ENCODE measurements at regions not wholly inside any gene's neighbourhood (a gene's known extent, or its start where the extent isn't known, plus 50 kb on each side); places are given as distances from the start of the nearest gene placed in this dataset.

DNA sequence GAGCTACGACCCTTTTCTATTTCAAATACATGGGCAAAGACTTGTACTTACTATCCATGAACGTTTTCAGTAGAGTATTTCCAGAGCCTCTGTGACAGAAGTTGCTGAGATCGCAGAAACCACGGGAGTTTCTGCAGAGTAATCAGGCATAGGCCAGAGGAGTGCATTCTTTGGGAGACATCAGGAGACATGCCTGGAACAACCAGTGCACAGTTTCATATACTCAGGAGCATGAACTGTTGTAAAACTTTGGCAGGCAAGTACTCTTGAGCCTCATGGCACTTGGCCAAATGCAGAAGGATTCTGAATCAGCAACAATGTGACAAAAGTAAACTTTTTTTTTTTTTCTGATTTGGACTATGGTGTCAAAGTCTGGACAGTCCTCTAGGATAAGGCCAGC lies 307.1 kb downstream of the GRB14 start:
- Histone ChIP-seq H3K27ac (no peak overlapping the region), H3K4me3 (no peak overlapping the region)

DNA sequence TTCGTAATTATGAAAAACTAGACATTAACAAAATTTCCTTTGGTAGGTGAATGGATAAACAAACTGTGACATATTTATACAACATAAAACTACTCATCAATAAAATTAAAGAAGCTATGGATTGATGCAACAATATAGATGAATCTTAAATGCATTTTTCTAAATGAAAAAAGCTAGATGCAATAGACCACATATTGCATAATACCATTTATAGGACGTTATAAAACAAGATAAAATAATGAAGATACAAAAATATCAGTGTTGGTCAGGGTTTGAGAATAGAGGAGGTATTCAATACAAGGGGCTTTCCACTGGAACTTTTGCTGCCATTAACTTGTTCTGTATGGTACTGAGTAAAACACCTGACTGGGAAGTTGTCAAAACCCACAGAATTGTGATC lies 314.4 kb downstream of the GRB14 start:
- Histone ChIP-seq H3K4me3 (no peak overlapping the region), H3K27ac (no peak overlapping the region)

DNA sequence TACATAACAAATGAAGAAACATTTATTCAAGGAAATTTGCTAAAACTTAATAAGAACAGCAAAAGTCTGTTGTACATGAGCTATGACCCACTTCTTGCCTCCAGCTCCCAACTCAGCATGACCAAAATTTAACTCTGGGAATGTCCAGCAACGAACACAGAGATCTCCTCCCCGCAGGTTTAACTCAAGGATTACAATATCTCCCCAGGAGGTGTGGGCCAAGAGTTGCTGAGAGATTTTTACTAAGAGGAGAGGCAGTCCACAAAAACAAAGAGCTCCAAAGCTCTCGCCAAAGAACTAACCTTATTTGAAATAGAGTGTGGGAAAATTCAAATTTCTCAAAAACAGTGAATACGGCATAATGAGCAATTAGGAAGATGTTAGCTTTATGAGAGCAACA lies 318.5 kb downstream of the GRB14 start:
- Histone ChIP-seq H3K27ac (no peak overlapping the region), H3K4me3 (no peak overlapping the region)

DNA sequence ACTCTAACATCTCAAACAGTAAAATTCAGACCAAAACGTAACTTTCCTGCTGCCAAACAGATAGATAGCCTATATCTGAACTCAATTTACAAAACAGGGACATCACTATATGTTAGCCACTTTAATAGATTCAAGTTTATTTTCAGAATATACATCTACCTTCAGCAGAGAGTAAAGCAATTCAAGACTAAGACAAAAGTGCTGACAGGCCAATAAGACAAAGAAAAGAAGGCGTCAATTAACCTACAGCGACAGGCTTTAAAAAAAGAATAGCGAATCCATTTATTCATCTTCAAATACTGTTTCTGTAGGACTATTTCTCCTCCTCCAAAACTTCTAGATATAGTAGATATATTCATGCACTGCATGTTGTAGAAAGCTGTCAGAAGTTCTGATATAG lies 333.0 kb downstream of the GRB14 start:
- H3K27ac ChIP-seq, result no peak overlapping the region
- H3K4me3 ChIP-seq, result no peak overlapping the region

DNA sequence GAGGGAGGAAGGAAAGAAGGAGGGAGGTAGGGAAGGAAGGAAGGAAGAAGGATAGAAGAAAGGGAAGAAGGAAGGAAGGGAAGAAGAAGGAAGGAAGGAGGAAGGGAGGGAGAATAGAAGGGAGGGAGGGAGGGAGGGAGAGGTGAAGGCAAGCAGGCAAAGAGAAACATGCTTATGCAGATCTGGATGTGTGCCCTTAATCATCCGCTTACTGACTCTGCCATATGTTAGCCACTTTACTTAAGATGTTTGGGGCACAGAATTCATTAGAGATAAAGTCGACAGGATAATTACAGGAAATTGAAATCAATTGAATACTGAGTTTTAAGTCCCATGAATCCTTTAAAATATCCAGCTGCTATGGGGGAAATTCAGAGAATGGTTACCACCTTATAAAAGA lies 334.2 kb downstream of the GRB14 start:
- Histone ChIP-seq H3K27ac (no peak overlapping the region), H3K4me3 (no peak overlapping the region)

DNA sequence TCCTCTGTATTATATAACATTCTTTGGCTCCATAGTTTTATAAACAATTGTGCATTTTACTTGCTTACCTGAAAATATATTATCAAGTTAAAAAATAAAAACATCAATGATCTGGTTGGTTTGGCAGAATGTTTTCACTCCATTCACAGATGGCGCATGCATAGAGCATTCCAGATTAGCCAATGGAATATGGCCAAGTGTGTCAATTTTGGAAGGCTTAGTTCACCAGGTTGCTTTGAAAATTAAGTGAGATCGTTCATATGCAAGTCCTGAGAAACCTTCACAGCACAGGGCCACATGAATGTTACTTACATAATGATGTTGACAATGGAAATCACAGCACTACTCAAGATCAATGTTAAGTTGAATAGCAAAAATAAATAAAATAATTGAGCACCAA lies 335.7 kb downstream of the GRB14 start:
- Histone ChIP-seq H3K4me3 (no peak overlapping the region), H3K27ac (no peak overlapping the region)

DNA sequence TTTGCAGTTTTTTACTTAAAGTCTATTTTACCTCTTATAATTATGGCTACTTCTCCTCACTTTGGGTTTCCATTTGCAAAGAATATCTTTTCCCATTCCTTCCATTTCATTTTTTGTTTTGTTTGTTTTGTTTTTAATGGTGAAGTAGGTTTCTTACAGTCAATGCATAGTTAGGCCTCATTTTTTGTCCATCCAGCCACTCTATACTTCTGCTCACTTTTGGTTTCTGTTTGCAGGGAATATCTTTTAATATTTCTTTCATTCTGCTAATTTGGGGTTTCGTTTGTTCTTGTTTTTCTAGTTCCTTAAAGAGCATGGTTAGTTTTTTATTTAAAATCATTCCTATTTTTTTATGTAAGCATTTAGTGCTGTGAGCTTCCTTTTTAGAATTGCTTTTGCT lies 339.4 kb downstream of the GRB14 start:
- H3K27ac ChIP-seq, result no peak overlapping the region
- H3K4me3 ChIP-seq, result no peak overlapping the region

DNA sequence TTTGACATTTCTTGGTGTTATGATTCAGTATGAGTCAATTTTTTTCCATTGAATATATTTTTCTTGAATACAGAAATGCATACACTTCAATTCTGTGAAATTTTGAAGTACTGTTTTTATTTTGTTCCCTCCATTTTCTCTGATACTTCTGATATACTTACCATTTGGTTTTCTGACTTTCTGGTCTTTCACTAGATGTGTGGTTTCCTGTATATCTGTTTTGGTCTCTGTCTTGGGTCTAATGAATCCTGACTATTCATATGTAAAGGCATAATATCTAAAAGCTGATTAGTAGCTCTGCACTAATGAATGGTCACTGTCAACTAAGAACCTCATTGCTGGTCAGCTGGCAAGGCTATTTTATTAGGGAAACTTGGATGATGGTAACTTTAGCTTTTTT lies 345.6 kb downstream of the GRB14 start:
- Histone ChIP-seq H3K4me3 (no peak overlapping the region), H3K27ac (no peak overlapping the region)

DNA sequence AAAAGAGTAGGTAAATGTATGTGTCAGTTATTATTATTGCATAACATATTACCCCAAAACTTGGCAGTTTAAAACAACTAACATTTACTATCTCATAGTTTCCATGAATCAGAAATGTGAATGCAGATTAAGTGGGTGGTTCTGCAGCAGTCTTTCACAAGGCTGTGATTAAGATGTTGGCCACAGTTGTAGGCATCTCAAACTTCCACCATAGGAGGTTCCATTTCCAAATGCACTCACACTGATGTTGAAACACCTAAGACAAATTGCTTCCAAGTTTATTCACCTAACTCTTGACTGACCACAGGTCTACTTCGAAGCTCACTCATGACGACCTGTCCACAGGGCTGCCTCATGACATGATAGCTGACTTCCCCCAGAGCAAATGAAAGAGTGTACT lies 360.8 kb downstream of the GRB14 start:
- H3K4me3 ChIP-seq, result no peak overlapping the region
- no peak overlapping the region for H3K27ac ChIP-seq

DNA sequence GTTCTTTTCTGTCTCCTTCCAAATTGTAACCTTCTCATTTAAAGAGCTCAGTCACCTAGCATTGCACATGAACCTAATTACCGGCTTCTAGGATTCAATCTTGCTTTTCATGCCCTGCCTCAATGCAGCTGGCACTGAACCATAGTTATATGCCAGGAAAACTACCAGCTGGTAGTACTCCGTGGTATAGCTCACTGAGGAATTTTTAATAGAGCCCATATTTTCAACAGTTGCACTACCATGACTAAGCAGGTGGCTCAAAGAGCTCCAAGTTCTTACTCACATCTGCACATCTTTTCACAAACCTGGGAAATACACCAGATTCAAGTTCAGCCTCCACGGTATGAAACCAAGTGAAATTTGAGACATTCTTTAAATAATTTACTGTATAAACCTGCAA lies 363.5 kb downstream of the GRB14 start:
- Histone ChIP-seq H3K27ac (no peak overlapping the region), H3K4me3 (no peak overlapping the region)

DNA sequence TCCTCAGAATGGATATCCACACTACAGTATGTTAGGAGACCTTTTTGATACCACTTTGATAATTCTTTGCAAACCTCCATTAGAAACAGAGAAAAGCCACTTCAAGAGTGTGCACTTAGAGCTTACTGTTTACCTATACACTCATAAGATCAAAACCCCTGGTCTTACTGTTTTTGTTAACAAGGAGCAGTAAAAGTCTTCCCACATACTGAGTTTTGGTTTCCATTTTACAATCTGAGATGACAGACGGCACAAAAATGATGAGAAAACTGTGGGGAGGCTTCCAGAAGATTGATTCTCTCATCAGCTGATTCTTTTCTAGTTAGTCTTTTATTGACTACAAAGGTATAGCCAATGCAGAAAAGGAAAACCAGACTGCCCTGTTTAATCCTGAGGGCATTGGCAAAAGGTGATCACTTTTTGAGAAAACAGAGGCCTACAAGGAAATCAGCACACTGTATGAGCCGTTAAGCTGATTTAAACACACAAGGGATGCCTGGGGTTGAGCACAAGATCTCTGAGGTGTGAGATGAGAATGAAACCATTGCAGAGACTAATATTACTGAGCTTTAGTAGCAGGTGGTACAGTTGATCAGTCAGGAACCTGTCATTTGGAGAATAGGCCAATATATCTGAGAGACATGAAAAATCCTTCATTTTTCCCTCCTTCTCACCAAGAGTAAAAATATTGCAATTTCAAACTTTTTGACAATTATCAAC lies 368.6 kb downstream of the GRB14 start:
- H3K27ac ChIP-seq, result no peak overlapping the region
- no peak overlapping the region for H3K4me3 ChIP-seq

DNA sequence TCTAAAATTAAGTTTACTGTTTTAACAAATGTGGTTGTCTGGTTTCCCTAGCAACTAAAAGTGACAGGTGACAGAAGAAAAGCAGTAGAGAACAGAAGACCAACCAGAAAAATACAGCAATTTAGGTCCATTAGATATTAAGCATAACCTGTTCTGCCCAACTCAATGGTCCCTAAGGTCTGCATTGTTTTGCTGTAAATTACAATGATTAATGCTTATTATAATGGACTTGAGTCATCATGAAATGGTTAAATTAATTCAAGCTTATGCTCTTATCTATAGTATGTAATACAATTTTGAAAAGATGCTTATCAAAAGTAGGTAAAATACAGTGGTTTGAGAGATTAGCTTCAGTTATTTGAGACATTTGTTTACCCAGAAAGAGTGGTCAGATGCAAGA lies 378.0 kb downstream of the GRB14 start:
- no peak overlapping the region for H3K4me3 ChIP-seq
- H3K27ac ChIP-seq, result no peak overlapping the region

DNA sequence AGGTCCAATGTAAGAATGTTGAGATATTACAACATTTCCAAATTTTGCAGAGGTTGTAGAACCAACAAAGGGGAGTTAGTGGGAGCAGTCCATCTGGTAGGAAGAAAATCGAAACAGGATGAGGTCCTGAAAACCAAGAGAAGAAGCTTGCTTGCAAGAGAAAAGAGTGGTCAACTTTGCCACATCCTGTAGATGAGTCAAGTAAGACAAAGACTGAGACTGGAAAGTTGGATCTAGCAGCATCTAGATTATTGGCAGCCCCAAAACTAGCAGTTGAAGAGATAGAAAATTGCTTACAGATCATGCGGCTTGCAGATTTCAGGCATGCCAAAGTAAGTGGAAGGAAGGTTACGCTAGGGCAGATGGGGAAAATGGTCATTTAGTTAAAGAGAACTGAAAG lies 378.9 kb downstream of the GRB14 start:
- Histone ChIP-seq H3K27ac (no peak overlapping the region), H3K4me3 (no peak overlapping the region)

DNA sequence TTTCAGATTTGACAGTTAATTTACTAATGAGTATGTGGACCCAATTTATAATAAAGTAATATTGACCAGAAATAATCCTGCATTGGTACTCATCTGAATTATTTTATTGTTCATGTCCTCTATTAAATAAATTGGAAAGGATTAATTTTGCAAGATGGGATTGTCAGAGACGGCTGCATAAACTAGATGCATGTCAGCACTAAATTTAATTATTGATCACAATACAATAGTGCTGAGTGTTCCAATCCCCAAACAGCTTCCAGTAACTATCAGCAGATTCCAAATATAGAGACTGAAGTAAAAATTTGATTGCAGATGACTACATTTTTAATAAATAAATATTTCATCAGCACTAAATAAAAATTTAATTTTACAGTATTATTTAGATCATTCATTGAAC lies 387.2 kb downstream of the GRB14 start:
- Histone ChIP-seq H3K4me3 (no peak overlapping the region), H3K27ac (no peak overlapping the region)

DNA sequence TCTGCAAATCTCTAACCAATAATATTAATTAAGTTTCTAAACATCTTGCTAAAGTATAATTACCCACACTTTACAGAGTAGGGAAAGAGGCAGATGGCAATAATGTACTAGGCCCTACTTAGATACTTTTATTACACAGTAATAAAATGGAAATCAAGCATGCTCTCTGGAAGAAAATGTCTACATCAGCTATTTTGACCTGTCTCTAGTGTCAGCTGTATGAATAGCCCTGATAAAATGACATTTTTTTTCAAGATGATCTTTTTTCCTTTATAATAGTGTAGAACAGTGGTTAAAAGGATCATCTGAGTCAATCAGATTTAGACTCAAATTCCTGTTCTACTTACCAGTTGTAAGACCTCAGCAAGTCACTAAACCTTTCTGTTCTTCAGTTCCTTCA lies 397.3 kb downstream of the GRB14 start:
- Histone ChIP-seq H3K4me3 (no peak overlapping the region), H3K27ac (no peak overlapping the region)

DNA sequence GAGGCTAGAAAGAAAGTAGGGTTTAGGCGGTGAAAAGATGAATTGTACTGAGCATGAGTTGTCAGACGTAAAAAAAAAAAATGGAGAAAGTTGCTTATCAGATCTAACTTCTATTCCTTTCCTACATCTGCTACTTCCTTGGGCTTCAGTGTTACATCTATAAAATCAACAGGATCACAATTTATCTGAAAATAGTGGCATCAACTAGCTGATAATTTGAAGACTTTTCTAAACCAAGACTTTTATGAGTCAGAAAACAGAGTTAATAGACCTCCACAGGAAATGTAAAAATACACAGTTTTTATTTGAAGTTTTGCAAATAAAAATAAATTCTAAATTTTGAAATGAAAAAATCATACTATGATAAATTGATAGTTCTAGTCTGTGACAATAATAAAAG lies 399.8 kb downstream of the GRB14 start:
- H3K4me3 ChIP-seq, result no peak overlapping the region
- H3K27ac ChIP-seq, result no peak overlapping the region

DNA sequence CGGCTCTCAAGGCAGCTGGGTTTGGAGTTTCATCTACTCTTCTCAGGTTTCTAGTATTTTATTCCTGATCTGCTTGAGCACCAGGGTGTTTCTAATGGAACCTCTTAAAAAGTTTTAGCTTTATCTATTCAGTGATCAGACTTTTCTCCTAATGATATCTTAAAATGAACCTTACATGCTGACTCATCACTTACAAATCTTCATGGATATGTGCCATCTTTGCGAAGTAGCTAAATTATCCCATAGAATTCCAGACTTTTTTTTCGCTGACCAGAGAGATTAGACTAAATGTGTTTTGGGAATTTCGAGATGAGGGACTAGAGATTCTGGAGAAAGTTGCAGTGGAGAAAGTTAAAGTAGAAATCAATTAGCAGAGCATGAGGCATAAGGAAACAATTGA lies 401.0 kb downstream of the GRB14 start:
- Histone ChIP-seq H3K27ac (no peak overlapping the region), H3K4me3 (no peak overlapping the region)

DNA sequence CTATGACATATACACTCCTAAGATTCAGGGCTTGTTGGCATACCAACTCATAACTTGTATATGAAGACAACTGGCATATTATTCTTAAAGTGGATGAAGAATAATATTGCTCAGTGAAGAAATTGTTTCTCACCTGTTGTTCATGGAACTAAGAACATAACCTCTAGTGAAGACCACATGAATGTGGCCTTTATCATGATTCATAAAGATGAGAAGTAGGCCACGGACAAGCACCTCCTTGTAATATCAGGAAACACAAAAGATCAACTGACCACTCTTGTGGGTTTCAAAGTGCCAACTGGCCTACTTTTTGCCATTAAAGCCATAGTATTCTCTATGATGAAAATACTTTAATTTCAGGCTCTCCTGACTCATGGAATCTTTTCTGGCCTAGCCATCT lies 407.4 kb downstream of the GRB14 start:
- H3K27ac ChIP-seq, result no peak overlapping the region
- no peak overlapping the region for H3K4me3 ChIP-seq

DNA sequence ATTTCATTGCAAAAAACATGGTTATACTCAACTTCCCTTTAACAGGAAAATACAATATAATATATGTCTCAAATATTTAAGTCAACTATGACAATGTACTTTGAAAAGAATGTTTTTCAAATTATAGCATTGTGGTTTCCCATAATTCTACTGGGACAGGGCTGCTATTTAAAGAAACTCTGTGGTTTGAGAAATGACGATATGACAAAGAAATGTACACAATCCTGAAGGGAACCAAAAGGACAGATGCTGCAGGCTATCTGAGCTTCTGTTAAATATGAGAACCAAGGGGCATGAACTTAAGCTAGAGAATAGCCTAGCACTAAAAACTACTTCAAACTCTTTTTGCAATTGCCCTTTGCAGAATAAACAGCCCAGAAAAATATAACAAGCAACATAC lies 415.9 kb downstream of the GRB14 start:
- H3K4me3 ChIP-seq, result no peak overlapping the region
- no peak overlapping the region for H3K27ac ChIP-seq

DNA sequence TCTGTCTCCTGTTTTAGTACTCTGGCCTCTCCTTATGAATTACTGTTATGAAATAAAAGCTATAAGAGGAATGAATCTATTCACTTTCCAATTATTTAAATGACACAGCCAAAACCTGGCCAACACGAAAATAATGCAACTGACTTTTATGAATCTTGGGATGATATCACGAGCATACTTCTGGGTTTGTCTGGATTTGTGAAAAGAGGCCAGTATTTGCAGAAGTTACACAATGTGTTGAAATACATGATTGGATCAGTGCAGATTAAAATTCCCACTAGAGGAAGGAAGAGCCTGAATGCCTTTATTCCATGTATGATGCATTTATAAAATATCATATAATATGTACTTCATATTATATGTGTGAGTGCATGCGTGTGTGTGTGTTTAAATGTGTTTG lies 418.2 kb downstream of the GRB14 start:
- H3K27ac ChIP-seq, result no peak overlapping the region
- H3K4me3 ChIP-seq, result no peak overlapping the region

DNA sequence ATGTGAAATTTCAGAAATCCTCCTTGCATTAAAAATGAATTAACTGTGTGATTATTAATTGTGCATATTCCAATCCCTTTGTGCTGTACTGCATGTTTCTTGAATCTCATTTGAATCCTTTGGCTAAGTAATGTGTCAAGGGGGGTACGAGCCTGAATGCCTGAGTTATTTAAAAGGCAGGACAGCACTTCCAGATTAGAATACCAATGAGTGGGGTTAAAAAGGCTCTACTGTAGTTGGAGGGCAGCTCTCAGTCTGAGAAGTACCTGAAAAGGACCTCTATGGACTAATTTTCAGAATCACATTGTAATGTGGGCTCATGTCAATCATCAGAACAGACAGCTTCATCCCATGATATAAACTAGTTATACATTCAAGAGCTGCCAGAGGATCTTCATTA lies 423.0 kb downstream of the GRB14 start:
- H3K27ac ChIP-seq, result no peak overlapping the region

DNA sequence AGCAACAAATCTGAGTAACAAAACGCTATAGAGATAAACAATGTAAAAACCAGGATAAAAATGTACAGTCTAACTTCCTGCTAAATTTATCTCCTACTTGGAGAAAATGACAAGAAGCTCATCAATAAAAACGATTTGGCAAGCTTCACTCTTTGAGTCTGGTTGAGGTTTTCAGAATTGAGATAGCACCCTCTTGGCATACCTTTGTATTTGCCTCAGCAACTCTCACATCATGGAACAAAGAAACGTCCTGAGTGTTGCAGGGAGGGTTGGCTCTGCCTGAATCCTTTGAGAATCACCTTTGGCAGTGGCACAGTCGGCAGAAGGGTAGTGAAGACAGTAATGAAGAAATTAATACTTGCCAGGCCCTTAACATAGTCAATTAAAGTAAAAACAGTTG lies 430.6 kb downstream of the GRB14 start:
- no peak overlapping the region for H3K4me3 ChIP-seq
- no peak overlapping the region for H3K27ac ChIP-seq

More for the DNA sequence above, 423.0 kb downstream of the GRB14 start:
- no peak overlapping the region for H3K4me3 ChIP-seq

DNA sequence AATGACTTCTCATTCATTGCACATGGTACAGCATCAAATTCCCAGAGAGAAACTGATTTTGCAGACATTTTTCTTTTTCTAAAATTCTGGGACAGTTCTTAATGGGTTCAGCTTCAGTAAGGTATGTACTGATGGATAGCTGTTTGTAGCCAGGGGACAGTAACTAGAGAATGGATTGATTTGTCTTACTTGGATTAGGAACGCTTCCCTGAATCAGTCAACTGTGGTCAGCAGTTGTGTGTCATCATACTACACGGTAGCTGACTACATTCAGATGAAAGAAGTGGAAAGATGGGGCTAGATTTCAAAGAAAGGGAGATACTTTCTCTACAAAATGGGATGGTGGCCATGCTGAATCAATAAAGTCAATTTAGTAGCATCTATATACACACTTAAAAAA lies 431.4 kb downstream of the GRB14 start:
- H3K27ac ChIP-seq, result no peak overlapping the region
- no peak overlapping the region for H3K4me3 ChIP-seq

Measured in skin epidermis (tissue), 12 donors.